ENCODE measurements at regions not wholly inside any gene's neighbourhood (a gene's known extent, or its start where the extent isn't known, plus 50 kb on each side); places are given as distances from the start of the nearest gene placed in this dataset.

DNA sequence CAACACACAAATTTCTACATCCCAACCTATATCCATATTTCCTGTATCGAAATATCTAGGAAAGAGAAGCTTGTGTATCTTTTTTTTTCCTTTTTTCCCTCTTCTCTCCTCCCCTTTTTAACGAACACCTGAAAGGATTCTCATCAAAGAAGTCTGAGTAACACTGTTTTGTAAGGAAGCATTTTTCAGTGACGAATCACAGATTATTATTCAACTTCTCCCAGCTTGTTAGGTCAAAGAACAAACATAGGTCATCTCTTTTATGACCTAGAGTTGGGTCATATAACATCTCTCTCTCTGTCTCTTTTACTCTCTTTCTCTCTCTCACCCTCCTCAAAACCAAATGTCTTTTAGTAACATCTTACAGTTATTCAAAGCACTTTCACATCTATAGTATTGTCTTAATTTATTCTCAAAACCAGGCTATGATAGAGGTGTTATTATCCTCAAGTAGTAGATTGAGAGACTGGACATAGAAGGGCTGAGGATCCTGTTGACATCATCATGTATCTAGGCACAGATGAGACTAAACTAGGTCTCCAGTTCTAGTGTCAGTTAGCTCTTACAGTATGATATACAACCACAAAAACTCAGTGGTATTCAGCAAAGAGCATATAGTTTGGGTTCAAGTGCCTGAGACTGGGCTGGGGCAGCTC lies 80.1 kb upstream of the SPOPL start:
- Mint-ChIP-seq H3K4me1 (ENCODE audit: low read depth) (no peaks in the 10 kb centered on the region), H3K27me3 (no peaks in the 10 kb centered on the region), H3K36me3 (ENCODE audit: low read depth) (no peaks in the 10 kb centered on the region), H3K4me3 (no peak overlapping the region), H3K9me3 (peaks cover 8% of the 10 kb centered on the region), H3K27ac (no peak overlapping the region)
- Histone ChIP-seq H3K4me1 (ENCODE audit: insufficient read depth, low read length) (no peaks in the 10 kb centered on the region), H3K27ac (ENCODE audit: low read depth in 1 of 2, low read length in 2 of 2) (no peak overlapping the region), H3K9me3 (ENCODE audit: control insufficient read depth in 1 of 2, insufficient read depth in 1 of 2, low read length in 2 of 2) (peaks cover 1 to 5% of the 10 kb centered on the region in 2 experiments), H3K4me3 (ENCODE audit: low read length) (no peak overlapping the region), H3K27me3 (ENCODE audit: control insufficient read depth in 1 of 2, insufficient read depth in 2 of 2, low read length in 2 of 2) (no peaks in the 10 kb centered on the region), H3K36me3 (ENCODE audit: insufficient read depth, low read length) (no peaks in the 10 kb centered on the region)
- TF ChIP-seq, protein P1, sequence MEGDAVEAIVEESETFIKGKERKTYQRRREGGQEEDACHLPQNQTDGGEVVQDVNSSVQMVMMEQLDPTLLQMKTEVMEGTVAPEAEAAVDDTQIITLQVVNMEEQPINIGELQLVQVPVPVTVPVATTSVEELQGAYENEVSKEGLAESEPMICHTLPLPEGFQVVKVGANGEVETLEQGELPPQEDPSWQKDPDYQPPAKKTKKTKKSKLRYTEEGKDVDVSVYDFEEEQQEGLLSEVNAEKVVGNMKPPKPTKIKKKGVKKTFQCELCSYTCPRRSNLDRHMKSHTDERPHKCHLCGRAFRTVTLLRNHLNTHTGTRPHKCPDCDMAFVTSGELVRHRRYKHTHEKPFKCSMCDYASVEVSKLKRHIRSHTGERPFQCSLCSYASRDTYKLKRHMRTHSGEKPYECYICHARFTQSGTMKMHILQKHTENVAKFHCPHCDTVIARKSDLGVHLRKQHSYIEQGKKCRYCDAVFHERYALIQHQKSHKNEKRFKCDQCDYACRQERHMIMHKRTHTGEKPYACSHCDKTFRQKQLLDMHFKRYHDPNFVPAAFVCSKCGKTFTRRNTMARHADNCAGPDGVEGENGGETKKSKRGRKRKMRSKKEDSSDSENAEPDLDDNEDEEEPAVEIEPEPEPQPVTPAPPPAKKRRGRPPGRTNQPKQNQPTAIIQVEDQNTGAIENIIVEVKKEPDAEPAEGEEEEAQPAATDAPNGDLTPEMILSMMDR (IDR thresholded peaks at IDR 0.05) = no peak
- intact Hi-C loops (cut with DNase I, micrococcal nuclease) = no loop called here
- POLR2A ChIA-PET = no interaction called here
- ATAC-seq (ENCODE audit: poor library complexity) (no peak), DNase-seq (no peak)
- CTCF ChIA-PET = no interaction called here

DNA sequence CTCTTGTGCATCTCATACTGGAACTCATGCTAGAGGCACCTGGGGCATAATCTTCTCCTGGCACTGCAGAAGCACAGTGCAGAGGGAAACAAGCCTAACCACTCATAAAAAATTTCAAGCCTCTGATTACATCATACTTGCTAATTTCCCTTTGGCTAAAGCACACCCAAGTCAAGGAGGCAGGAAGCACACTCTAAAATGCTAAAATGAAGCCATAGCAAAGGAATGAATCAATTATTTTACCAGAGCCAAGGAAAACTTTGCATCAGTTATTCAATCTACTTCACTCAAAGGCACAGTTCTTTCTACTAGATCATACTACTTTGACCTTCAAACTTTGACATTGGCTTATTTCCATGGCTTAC lies 79.6 kb upstream of the SPOPL start:
- Histone ChIP-seq H3K36me3 (ENCODE audit: insufficient read depth, low read length) (no peaks in the 10 kb centered on the region), H3K4me3 (ENCODE audit: low read length) (no peak overlapping the region), H3K27me3 (ENCODE audit: control insufficient read depth in 1 of 2, insufficient read depth in 2 of 2, low read length in 2 of 2) (no peaks in the 10 kb centered on the region), H3K27ac (ENCODE audit: low read depth in 1 of 2, low read length in 2 of 2) (no peak overlapping the region), H3K4me1 (ENCODE audit: insufficient read depth, low read length) (no peaks in the 10 kb centered on the region), H3K9me3 (ENCODE audit: control insufficient read depth in 1 of 2, insufficient read depth in 1 of 2, low read length in 2 of 2) (peaks cover 7% of the 10 kb centered on the region in 2 experiments)
- DNase-seq = no peak
- ATAC-seq (ENCODE audit: poor library complexity) = no peak
- no peaks in the 10 kb centered on the region for H3K27me3 Mint-ChIP-seq
- no peak overlapping the region for H3K27ac Mint-ChIP-seq
- POLR2A ChIA-PET = no interaction called here
- H3K9me3 Mint-ChIP-seq = peaks cover 8% of the 10 kb centered on the region
- no peaks in the 10 kb centered on the region for H3K36me3 Mint-ChIP-seq (ENCODE audit: low read depth)
- no peaks in the 10 kb centered on the region for H3K4me1 Mint-ChIP-seq (ENCODE audit: low read depth)
- intact Hi-C loops (cut with DNase I, micrococcal nuclease) = no loop called here
- no peak overlapping the region for H3K4me3 Mint-ChIP-seq
- TF ChIP-seq, protein P1 (IDR thresholded peaks at IDR 0.05) = no peak
- CTCF ChIA-PET = no interaction called here

DNA sequence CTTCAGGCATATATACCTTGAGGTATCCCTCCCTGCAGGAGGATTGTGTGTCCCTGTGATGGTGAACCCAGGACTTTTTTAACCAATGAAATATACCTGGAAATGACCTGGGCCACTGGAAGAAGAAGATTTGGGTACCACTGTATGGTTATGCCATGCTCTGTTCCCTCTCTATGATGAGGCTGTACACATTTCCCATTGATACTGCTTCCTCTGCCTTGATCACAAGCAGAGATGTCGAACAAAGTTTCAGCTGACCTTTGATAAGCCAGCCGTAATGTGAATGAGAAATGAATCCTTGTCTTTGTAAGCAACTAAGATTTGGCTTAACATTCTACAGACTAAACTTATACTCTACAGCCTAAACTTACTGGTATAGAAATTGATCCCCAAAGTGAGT lies 78.4 kb upstream of the SPOPL start:
- ChIA-PET CTCF (no interaction called here), POLR2A (no interaction called here)
- no peaks in the 10 kb centered on the region for H3K36me3 ChIP-seq (ENCODE audit: insufficient read depth, low read length)
- H3K36me3 Mint-ChIP-seq (ENCODE audit: low read depth) = no peaks in the 10 kb centered on the region
- H3K27me3 Mint-ChIP-seq = no peaks in the 10 kb centered on the region
- ATAC-seq (ENCODE audit: poor library complexity) (no peak), DNase-seq (no peak)
- peaks cover 7 to 8% of the 10 kb centered on the region in 2 experiments for H3K9me3 ChIP-seq (ENCODE audit: control insufficient read depth in 1 of 2, insufficient read depth in 1 of 2, low read length in 2 of 2)
- no peak overlapping the region for H3K4me3 ChIP-seq (ENCODE audit: low read length)
- no peak overlapping the region for H3K4me3 Mint-ChIP-seq
- H3K4me1 Mint-ChIP-seq (ENCODE audit: low read depth) = no peaks in the 10 kb centered on the region
- no peaks in the 10 kb centered on the region for H3K27me3 ChIP-seq (ENCODE audit: control insufficient read depth in 1 of 2, insufficient read depth in 2 of 2, low read length in 2 of 2)
- intact Hi-C loops (cut with DNase I, micrococcal nuclease) = no loop called here
- H3K9me3 Mint-ChIP-seq = peaks cover 8% of the 10 kb centered on the region
- no peak overlapping the region for H3K27ac ChIP-seq (ENCODE audit: low read depth in 1 of 2, low read length in 2 of 2)
- no peaks in the 10 kb centered on the region for H3K4me1 ChIP-seq (ENCODE audit: insufficient read depth, low read length)
- TF ChIP-seq, protein P1 (IDR thresholded peaks at IDR 0.05) = no peak
- no peak overlapping the region for H3K27ac Mint-ChIP-seq

Data from CD4-positive, alpha-beta T cell (primary cell).